Ovary (tissue), 3 donors: ENCODE measurements at regions not wholly inside any gene's neighbourhood (a gene's known extent, or its start where the extent isn't known, plus 50 kb on each side); places are given as distances from the start of the nearest gene placed in this dataset.

Experiments used
- CTCF ChIP-seq, 3 donors: fragments of 450-650 bp in 2 of 3; fragments of 200-600 bp in 1 of 3; IDR thresholded peaks; one replicate each; pipeline versions ENCODE4 v1.5.1 to v1.8.0; 2016 to 2022; ENCODE audit warnings: antibody characterized with exemption in 3 of 3, mild to moderate bottlenecking in 1 of 3
- EP300 ChIP-seq: sonication (generic); formaldehyde crosslinking; IDR thresholded peaks from one replicate; pipeline ENCODE4 v1.6.1; 2017; ENCODE audit warnings: antibody characterized with exemption
- POLR2A ChIP-seq: fragments of 450-650 bp; IDR thresholded peaks from one replicate; pipeline ENCODE4 v1.6.1; 2017; ENCODE audit warnings: antibody characterized with exemption, mild to moderate bottlenecking, moderate library complexity
- donor health status: DM: no; HTN: no; CAD: no.

GRCh38 chr14:104517867-104518266 is 61.7 kb upstream of the C14orf180 start:
- TF ChIP-seq POLR2A = no peak
- TF ChIP-seq EP300 = no peak
- no peak for TF ChIP-seq CTCF (IDR thresholded peaks at IDR 0.05)
